Bronchial epithelial cell (primary cell): ENCODE measurements at regions not wholly inside any gene's neighbourhood (a gene's known extent, or its start where the extent isn't known, plus 50 kb on each side); places are given as distances from the start of the nearest gene placed in this dataset.

Experiments
- DNase-seq: peaks from one replicate; pipeline ENCODE4 v3.0.0-alpha.2; 2010; ENCODE audit warnings: low read depth
- FAIRE-seq: peaks from 2 replicates; lab custom pipeline; 2011; peaks lifted over from hg19 to GRCh38; lab: Jason Lieb, UNC
- H3K27me3 ChIP-seq: 2 replicates; pipeline ENCODE4 v1.5.1; 2011; ENCODE audit warnings: low read length; ENCODE audit not compliant: control insufficient read depth, insufficient read depth
- H3K36me3 ChIP-seq: 2 replicates; pipeline ENCODE4 v1.5.1; 2011; ENCODE audit warnings: low read length; ENCODE audit not compliant: control insufficient read depth, insufficient read depth
- H3K4me3 ChIP-seq: 2 replicates; pipeline ENCODE4 v1.5.1; 2011; ENCODE audit warnings: mild to moderate bottlenecking, low read depth, low read length, control low read depth
- CTCF ChIP-seq: IDR thresholded peaks from 2 replicates; pipeline ENCODE4 v1.5.1; 2011; ENCODE audit warnings: mild to moderate bottlenecking, moderate library complexity, low read length, control low read depth, inconsistent platforms; ENCODE audit not compliant: insufficient read depth, severe bottlenecking

DNA sequence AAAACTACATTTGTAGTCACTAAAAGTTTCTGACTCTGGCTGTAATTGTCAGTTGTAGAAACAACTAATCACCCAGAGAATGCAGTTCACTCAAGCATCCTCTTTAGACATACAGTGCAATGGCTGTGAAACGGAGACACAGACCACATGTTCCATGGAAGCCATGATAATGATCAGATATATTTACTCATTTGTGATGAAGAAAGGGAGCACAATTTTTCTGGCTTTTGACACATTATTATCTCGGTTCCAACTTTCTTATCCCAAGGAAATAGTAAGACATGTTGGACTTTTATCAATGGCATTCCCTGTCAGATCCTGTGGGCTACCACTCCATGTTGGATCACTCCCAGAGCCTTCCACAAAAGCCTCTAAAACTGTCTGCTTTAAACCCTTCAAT is 215.0 kb upstream of the LRIG1 start:
- no peaks in the 10 kb centered on the region for H3K36me3 ChIP-seq
- TF ChIP-seq CTCF = no peak
- FAIRE-seq (no peak), DNase-seq (no peak)
- no peak overlapping the region for H3K4me3 ChIP-seq
- H3K27me3 ChIP-seq = no peaks in the 10 kb centered on the region

- Histone ChIP-seq H3K27me3 (no peaks in the 10 kb centered on the region), H3K4me3 (no peak overlapping the region), H3K36me3 (no peaks in the 10 kb centered on the region)
- FAIRE-seq = no peak
- no peak for TF ChIP-seq CTCF
- no peak for DNase-seq
Measured at GRCh38 chr3:66717806-66718205, 217.0 kb upstream of the LRIG1 start.

DNA sequence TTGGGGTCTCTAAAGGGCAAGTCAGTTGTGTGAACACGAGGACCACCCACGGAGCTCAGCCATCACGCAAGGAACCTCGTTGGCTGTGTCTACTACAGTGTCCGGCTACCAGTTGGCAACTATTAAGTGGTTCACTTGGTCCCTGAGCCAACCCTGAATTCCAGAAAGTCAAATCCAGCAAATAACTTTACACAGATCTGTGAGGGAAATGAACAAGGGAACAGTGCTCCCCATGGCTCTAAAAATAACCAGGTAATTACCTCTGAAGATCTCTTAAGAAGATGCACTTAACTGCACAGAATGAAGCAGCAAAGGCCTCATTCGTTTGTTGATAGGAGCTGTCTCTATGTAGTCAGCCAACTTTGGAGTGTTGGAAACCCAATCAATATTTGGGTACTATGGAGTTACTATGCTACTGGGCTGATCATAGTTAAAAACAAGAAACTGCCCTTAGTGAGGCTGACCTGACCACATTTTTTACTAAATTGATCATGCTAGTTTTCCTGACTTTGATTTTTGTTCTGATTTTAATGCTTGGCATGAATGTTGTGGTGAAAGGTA is 219.1 kb upstream of the LRIG1 start:
- FAIRE-seq (no peak), DNase-seq (no peak)
- H3K27me3 ChIP-seq = no peaks in the 10 kb centered on the region
- no peak for TF ChIP-seq CTCF
- H3K36me3 ChIP-seq = no peaks in the 10 kb centered on the region
- H3K4me3 ChIP-seq = no peak overlapping the region

DNA sequence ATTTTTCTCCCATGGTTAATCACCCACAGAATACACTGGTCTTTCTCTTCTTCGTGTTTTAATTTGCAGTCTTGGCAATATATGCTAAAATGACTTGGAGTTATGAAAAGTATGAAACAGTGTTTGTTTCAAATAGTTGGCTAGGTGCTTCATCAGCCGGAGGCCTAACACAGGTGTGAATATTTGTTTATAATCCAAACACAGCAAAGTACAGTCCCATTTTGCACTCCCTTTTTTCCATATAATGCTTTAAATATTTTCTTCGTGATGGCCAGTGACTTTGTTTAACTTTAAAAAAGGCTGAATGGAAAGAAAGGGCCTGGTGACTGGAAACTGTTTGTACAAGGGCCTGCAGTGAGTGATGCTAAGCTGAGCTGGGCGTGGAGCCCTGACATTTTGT is 219.7 kb upstream of the LRIG1 start:
- no peaks in the 10 kb centered on the region for H3K36me3 ChIP-seq
- no peaks in the 10 kb centered on the region for H3K27me3 ChIP-seq
- DNase-seq (no peak), FAIRE-seq (no peak)
- H3K4me3 ChIP-seq = no peak overlapping the region
- TF ChIP-seq CTCF = no peak

DNA sequence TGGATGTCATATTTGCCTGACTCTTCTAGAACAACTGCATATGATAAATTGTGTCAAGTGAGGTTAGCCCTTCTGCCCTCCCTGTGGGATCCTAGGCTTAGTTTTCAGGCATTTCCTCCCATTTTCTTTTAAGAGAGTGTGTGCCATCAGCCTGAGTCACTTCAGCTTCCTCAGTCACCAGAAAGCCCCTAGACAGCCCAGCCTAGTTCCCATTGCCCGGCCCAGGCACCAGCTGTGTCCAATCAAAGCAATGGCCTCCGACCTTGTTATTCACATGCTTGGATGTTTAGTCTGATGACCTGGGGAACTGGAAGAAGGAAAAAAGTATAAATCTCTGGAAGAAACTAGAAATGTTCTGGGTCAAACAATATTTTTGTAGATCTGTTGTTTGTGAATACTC is 221.9 kb upstream of the LRIG1 start:
- Histone ChIP-seq H3K27me3 (no peaks in the 10 kb centered on the region), H3K4me3 (no peak overlapping the region), H3K36me3 (no peaks in the 10 kb centered on the region)
- no peak for TF ChIP-seq CTCF
- FAIRE-seq (no peak), DNase-seq (peak; percentile 30)

GRCh38 chr3:66723231-66723630 is 222.4 kb upstream of the LRIG1 start:
- no peaks in the 10 kb centered on the region for H3K36me3 ChIP-seq
- FAIRE-seq = no peak
- H3K27me3 ChIP-seq = no peaks in the 10 kb centered on the region
- H3K4me3 ChIP-seq = no peak overlapping the region
- DNase-seq = no peak
- no peak for TF ChIP-seq CTCF
